Stimulated activated CD8-positive, alpha-beta memory T cell treated with anti-CD3 and anti-CD28 coated beads, Interleukin-15, amount 100 ng/mL, for 24 hours (primary cell): ENCODE measurements at regions not wholly inside any gene's neighbourhood (a gene's known extent, or its start where the extent isn't known, plus 50 kb on each side); places are given as distances from the start of the nearest gene placed in this dataset.
"Not testable (repeated sequence)": the region's sequence is repeated elsewhere in the genome, so short reads cannot be mapped to it uniquely, and the experiment has no call there.

ENCODE experiments used
- DNase-seq: peaks from one replicate; pipeline ENCODE4 v3.0.0-alpha.2; 2020; ENCODE audit warnings: low read depth

- no peak for DNase-seq
These were observed 210.8 kb upstream of the ZEB2 start for GRCh38 chr2:144730711-144731110.

DNA sequence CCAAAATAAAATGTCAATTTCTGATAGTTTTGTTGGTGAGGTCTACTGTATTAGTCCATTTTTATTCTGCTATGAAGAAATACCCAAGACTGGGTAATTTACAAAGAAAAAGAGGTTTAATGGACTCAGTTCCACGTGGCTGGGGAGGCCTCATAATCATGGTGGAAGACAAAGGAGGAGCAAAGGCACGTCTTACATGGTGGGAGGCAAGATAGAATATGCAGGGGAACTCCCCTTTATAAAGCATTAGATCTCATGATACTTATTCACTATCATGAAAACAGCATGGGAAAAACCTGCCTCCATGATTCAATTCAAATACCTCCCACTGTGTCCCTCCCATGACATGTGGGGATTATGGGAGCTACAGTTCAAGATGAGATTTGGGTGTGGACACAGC, 204.5 kb upstream of the ZEB2 start:
- not testable (repeated sequence) for DNase-seq

- DNase-seq, result no peak
These were observed 198.5 kb upstream of the ZEB2 start for GRCh38 chr2:144718376-144718775.

DNA sequence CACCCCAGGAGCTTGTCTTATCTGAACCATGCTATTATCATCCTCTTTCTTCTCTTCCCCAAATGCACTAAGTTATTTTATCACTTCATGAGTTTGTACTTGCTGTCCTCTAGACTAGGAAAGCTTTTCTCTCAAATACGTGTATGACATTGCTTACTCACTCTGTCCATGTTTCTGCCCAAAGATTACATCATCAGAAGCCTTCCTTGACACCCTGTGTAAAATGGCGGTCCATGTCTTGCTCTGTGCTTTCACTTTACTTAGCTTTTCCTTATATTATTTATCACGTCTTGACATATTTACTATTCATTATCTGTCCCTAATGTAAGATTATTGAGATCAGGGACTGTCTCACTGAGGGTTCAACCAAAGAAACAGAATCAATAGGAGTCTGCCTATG, 196.1 kb upstream of the ZEB2 start:
- DNase-seq, result no peak

- no peak for DNase-seq
These were observed 193.5 kb upstream of the ZEB2 start for GRCh38 chr2:144713410-144713809.

GRCh38 chr2:144712550-144712940, 192.6 kb upstream of the ZEB2 start:
- DNase-seq, result no peak

DNA sequence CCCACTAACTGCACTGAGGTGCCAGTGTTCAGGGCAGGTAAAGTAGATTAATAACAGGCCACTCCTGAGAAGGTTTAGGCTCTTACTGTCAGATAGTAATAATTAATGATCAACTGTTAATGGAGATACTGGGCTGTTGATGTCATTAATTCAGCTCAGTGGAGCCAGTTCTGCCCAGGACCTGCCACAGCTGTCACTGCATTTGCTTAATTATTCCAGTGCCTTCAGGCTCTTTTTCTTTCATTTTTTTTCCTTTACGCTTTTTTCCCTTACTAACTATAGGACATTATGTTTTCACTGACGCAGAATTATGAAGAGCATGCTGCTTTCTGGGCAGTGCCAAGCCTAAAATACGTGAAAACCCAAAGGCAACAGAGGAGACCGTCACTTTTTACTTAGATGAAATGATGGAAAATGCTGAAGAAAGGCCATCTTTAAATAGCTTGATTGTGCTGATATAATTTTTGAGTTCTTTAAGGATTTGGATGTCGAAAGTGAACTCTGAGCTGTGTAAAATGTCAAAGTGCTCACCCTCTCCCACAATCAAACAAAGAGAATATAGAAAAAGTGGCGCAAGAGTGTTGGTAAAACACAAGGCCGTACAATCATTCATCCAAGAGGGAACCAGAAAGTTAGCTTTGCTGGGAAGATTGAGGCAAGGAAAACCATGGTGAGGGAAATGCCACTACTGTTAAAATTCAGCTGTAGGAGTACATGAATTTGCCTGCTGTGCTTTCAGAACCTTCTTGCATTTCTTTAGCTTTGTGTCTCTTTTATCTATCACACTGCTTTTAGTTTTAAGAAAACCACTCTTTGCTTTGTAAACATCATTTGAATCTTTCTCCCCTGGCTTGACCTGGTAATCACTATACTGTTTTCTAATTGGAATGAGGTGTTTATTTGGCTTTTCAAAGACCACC, 192.0 kb upstream of the ZEB2 start:
- no peak for DNase-seq

DNA sequence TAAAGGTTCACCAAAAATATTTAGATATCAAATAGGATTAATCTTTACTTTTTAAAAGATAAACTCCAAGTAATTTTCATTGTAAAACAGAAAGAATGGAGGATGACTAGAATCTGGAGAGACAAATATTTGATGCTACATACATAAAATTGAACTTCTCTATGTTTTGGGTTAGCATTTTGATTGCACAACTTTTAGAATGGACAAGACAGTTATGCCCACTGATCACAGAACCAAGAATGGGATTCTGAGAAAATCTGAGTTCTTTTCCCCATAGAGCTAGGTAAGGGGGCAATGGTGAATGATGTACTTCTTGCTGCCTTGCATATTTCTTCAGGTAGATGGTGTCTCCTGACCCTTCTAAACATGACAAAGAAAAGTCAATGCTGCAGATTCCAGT, 191.2 kb upstream of the ZEB2 start:
- DNase-seq, result no peak

DNA sequence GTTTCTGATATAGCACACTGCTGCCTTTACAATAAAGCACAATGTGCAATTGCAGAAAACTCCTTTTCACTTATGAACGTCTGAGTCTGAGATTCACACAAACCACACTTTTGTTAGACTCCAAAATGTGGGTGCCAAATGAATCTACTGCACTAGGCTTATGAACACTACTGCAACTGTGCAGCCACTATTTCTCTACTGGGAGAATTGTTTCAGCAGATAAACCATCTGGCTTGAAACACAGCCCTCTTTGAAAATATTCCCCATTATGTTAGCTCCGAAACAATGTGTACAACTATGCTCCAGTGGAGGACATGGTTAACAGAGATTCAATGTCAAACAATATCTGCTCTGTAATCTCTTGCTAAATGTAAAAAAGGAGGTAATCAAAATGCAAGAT, 188.7 kb upstream of the ZEB2 start:
- no peak for DNase-seq

GRCh38 chr2:144707736-144708326, 187.9 kb upstream of the ZEB2 start:
- no peak for DNase-seq

DNA sequence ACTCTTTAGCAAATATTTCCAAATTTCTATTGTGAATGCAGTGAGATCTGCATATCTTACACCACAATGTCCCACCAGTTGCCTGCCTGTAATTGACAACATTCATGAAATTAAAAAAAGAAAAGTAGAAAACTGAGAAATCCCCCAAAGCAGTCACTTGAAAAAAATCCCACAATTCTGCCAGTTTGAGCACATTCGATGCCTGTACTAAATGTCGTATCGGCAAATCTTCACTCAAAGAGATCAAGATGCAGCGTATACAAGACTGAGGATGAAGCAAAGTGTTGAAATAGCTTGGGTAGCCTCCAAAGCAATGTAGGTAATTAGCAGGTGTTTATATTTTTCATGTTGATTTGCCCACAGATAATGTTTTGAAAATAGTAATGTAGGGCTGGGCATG, 186.7 kb upstream of the ZEB2 start:
- no peak for DNase-seq

DNA sequence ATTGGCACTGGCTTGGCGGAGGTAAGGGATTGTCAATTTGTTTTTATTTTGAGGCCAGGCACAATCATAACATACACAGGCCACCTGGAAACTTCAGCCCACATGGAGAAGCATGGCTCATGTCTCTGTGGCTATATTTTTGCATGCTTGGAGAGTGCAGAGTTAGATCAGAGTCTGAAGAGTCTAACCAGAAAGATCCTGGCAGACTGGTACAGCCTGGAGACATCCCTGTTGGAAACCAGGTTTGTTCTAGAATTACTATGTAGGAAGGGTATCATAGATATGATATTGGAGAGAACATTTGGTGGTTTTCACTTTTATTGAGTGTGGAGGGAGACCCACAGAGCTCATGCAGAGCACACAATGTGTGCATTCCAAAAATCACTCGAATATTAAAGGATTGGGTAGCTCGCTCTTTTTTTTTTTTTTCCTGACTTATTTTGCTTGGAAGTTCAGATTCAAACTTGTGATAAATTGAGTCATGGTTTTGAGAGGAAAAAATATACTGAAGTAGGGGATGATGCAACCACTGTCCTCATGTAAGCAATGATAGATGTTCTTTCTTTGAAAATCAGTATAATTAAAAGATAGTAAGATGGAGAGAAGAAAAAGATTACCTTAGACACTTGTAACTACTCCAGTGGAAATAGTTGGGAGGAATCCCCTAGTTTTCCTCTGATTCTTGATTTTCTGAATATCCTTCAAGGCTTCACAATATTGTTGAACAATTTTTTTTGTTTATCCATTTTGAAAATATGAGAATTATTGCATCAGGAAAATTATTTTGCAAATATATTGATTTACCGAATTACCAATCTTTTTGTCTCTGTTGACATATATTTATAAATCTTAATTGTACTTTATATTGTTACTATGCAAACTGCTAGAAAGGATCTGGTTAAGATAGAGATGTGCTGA, 185.7 kb upstream of the ZEB2 start:
- DNase-seq, result no peak

GRCh38 chr2:144704709-144705095, 184.8 kb upstream of the ZEB2 start:
- DNase-seq, result no peak

DNA sequence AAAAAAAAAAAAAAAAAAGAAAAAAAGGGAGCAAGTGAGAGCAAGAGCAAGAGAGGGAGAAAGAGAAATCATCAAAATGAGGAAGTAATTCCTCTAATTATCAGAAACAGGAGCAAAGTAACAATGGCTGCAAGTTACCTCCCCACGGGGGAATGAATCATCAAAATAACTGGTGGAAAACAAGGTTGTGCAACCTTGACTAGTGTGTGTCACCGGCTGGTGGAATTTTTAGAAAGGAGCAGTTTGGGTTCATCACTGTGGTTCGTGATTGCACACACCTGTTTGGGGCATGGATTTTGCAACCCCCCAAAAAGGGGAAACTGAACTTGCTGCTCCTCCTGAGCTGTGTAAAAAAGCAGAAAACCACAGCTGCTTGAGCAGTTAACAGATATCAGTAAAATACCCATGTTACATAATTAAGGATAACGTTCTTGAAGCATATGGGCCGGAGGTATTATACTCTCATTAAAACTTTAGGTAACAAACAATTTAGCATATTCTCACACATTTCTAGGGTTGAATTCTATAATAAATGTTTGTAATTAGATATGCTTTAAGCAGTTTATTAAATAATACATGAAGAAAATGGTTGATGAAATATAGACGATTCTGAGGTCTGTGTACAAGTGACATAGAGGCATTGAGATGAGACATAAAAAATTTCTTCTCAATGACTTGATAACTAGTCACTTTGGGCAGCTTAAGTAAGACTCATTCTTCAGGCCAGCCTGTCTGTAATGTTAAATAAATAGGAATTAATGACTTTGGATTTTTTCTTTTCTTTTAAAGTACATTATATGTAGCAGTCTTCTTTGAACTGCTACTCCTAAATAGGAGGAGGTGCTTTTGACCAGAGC, 184.2 kb upstream of the ZEB2 start:
- DNase-seq, result no peak

DNA sequence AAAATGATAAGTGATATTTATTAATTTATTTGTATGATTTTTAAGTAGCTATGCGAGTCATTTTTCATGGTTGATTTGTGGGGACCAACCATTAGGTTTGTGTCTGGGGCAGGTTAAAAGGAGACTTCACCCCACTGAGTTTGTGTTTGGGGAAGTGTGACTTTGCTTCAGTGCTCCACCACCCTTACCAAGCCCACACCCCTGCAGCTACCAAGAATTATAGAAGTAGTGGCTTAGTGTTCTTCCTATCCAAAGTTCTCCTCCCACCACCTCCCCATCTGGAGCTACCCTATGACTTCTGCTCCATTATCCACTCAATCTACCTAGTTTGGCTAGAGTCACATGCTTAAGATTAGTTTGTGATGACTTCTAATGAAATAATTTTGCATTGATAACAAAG, 182.1 kb upstream of the ZEB2 start:
- DNase-seq, result no peak

GRCh38 chr2:144701259-144701658, 181.3 kb upstream of the ZEB2 start:
- DNase-seq, result no peak

DNA sequence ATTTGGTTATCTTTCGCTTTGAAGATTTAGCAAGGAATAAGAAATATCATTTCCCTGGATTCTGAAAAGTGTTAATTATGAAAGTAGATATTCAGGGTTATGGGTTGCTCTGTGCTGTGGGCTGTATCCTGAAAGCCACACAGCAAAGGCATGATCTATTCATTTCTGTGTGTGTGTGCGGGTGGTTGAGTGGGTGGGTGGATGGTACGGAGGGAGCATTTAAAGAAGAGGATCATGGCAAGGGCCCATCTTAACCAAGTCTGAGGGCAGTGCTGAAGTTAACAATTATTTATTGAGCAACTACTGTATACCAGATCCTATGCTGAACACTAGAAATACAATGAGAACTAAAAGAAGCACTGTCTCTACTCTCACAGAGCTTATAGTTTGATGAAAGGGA, 178.2 kb upstream of the ZEB2 start:
- DNase-seq, result no peak

GRCh38 chr2:144695657-144696056, 175.7 kb upstream of the ZEB2 start:
- no peak for DNase-seq

- DNase-seq, result no peak
These were observed 174.5 kb upstream of the ZEB2 start for GRCh38 chr2:144694456-144694855.

- DNase-seq, result no peak
These were observed 173.3 kb upstream of the ZEB2 start for GRCh38 chr2:144693179-144693578.

DNA sequence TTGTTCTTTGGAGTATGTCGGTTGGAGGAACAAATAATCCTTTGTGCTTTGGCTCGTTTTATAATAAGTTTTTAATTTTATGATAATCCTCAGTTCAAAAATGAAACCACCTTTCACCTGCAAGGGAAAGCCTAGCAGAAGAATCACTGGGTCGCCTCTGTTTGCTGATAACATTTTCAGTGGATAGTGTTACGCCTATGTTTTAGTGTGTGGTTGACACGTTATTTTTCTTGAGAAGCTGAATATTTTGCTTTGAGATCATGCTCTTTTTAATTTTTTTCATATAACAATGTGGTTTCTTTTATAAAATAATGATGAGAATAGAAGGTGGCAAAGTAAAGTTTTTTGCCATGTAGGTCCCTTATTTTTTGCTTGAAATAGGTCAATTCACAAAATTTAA, 172.7 kb upstream of the ZEB2 start:
- no peak for DNase-seq

- DNase-seq, result no peak
These were observed 170.9 kb upstream of the ZEB2 start for GRCh38 chr2:144690771-144691170.
